ENCODE measurements at regions not wholly inside any gene's neighbourhood (a gene's known extent, or its start where the extent isn't known, plus 50 kb on each side); places are given as distances from the start of the nearest gene placed in this dataset.

DNA sequence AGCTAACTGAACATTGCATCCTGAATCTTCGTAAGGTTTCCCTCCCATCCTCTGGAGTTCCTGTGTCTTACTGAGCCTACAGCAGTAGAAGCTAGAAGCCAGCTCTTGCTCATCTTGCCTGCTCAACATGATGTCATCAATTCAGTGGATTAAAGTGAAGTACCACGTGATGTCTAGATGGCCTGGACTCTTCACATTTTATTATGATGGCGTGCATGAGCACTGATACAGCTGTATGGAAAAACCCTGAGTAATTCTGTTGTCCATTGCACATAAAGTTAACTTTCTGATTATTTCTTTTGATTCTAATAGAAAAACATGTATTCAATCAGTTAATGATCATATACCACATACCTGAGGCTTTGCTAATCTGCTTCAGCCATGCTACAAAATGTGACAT, 2387.7 kb upstream of the TENM3 start:
- no peak for DNase-seq (ENCODE audit: extremely low read depth in 1 of 2, low read depth in 1 of 2)

DNA sequence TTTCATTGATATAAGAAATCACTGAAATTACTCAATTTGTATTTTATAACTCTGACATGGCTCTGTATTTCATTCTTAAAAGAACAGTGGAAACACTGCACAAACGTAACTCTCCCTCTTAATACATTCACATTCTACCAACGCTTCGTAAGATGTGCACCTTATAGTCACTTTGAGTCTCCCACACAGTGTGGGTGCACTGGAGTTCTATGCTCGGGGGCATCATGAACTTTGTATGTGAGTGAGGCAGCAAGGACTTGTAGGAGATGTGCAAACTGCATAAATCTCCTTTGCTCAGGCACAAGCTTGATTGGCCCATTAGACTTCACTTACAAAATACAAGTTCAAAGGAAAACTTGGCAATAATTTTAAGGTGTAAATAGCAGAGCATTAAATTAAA, 2385.0 kb upstream of the TENM3 start:
- no peak for DNase-seq (ENCODE audit: extremely low read depth in 1 of 2, low read depth in 1 of 2)

DNA sequence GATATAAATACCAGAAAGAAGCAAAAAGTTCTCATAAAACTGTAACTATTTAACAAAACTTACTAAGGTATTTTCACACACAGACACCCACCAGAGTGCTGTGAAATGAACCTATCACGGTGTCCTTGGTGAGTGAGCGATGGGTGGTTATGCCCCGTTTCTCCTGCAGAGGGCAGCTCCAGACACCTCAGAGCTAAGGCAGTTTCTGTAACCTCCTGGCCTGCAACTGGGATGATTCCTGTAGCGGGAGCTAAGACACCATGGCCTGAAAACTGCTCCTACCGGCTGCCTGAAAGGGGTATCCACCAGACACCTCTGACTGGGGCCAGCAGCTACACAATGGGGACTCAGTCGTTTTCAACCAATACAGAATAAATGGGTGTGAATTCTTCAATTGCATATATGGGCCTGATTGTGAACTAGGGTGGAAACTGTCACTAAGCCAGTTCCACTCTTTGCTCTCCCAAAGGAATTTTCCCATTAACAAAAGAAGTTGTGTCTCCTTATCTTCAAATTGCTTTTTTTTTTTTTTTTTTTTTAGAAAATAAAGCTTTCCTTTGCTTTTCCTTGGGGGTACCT, 2375.8 kb upstream of the TENM3 start:
- DNase-seq (ENCODE audit: extremely low read depth in 1 of 2, low read depth in 1 of 2), result no peak

DNA sequence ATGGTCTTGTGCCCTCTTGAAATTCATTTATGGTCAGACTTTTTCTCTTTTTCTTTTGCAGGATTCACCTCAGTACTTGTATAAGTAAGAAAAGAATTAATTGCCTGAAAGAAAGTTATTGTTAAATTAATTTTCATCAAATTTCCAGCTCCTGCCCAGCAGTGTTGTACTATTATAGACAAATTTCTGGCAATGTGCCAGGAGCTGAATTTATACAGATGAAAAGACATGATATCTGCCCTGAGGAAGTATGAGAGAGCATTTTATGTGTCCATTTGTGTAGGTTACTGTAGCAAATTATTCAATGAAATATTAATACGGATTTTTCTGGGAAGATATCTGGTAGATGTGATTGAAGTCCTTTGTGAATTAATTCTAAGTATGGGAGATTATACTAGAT, 2371.5 kb upstream of the TENM3 start:
- DNase-seq (ENCODE audit: extremely low read depth in 1 of 2, low read depth in 1 of 2), result no peak

DNA sequence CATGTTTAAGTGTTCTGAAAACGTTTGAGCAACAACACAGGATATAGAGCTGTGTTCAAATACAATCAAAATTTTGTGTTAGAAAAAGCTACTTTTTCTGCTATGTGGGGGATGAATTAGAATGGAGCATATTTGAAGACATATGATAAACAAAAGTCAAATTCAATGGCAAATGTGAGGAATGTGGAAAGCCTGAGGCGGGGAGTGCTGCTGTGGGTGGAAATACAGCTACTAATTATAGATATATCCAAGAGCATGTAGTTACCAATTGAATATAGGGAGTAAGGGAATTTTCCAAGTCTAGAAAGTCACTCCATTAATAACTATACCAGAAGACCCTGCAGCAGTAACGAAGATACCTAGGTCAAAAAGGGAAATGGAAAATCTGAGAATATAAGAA, 2370.4 kb upstream of the TENM3 start:
- no peak for DNase-seq (ENCODE audit: extremely low read depth in 1 of 2, low read depth in 1 of 2)

DNA sequence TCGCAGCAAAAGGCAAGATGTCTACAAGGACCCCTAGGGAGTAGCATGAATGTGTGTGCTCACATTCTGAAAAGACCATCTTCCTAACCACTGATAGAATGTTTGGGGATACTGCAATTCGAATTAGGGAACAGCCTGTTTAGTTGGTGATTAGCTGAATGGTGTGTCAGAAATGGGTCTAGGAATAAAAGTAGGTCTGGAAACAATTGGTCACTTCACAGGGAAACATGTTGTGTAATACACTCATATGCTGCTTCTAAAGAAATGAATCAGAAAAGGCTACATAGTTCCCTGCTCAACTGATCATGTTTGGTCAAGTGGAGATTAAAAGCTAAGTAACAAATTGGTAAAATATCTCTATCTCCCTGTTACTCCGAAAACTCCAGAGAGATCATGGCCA, 2362.4 kb upstream of the TENM3 start:
- no peak for DNase-seq (ENCODE audit: extremely low read depth in 1 of 2, low read depth in 1 of 2)

DNA sequence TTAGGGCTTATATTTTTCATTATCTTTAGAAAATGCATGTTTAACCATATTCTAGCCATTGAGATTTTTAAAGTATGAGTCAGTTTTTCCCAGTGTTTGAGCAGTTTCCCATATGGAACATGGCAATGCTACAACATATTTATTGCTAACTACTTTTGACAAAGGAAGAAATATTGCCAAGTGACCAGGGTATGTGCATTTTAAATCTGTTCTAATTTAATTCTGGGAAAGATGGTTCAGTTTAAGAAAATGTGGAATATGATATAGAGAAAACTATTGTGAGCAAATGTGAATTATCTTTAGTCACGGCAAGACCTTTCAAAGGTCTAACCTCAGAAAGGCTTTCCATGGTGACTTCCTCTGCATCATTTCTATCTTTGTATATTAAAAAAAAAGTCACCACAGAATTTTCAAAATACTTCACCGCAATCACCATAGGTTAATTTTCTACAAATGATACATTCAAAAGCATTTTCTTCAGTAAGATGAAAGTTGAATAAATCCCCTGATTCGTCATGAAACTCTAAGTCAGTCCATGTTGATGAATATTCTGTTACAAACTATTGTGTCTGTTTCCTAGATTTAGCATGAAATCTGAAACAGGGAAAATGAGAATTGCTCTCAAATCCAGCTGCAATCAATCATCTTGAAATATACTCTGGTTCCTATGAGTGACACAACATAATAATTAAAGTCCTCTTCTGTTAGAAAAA, 2349.0 kb upstream of the TENM3 start:
- no peak for DNase-seq (ENCODE audit: extremely low read depth in 1 of 2, low read depth in 1 of 2)

DNA sequence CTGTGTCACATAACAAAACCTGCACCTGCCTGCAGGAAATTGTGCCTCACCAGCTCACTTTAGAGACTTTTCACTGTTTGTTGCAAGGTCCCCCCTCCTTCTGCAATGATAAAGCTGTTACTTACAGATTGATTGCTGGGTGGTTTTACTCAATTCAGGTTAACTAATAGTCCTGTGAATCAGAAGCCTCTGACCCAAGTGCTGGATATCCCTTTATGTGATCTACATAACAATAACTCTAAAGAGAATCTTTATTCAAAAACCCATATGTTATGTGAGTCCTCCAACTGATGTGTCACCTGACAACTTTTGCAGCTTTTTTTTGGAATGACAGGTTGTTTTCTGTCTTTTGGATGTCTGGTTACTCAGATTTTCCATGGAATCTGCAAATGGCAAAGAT, 2323.6 kb upstream of the TENM3 start:
- DNase-seq (ENCODE audit: extremely low read depth in 1 of 2, low read depth in 1 of 2), result no peak

DNA sequence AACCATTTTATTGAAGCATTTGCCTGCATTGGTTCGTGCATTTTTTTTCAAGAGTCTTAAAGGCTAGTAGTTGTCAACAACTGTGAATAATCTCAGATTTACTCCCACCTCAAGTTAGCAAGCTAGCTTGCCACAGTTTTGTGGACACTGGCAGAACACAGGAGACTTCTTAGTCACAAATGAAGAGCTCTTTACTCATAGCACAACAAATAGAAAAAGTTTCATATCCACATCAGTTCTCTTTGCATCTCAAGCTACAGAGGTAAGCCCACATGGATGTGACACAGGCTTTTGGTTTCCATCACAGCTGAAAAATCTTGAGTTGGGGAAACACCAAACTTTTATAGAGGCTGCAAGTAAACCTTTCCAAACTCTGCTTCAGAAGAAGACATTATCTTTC, 2315.7 kb upstream of the TENM3 start:
- DNase-seq (ENCODE audit: extremely low read depth in 1 of 2, low read depth in 1 of 2), result no peak

DNA sequence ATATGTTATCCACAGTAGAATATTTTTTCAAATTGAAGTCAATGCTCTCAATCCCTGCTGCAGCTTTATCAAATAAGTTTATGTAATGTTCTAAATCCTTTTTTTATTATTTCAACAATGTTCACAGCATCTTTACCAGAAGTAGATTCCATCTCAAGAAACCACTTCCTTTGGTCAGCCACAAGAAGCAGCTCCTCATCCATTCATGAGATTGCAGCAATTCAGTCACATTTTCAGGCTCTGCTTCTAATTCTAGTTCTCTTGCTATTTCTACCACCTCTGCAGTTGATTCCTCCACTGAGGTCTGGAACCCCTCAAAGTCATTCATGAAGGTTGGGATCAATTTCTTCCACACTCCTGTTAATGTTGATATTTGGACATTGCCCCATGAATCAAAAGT, 2301.3 kb upstream of the TENM3 start:
- DNase-seq (ENCODE audit: extremely low read depth in 1 of 2, low read depth in 1 of 2), result no peak

DNA sequence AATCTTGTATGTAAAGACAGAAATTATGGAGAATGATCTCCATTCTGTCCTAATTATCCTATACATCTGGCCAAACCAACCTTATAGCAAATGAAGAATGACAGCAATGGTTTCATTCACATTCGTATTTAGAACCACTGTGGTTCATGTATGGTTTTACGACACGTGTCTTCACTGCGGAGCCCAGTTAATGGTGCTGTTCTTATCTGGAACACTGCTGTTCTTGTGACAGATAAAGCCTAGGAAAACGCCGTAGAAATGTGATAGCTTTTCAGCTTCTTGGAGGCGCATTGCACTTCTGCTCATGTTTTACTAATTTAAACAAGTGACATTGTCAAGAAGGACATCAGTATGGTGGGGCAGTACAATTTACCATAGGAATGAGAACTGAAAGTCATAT, 2266.4 kb upstream of the TENM3 start:
- no peak for DNase-seq (ENCODE audit: extremely low read depth in 1 of 2, low read depth in 1 of 2)

DNA sequence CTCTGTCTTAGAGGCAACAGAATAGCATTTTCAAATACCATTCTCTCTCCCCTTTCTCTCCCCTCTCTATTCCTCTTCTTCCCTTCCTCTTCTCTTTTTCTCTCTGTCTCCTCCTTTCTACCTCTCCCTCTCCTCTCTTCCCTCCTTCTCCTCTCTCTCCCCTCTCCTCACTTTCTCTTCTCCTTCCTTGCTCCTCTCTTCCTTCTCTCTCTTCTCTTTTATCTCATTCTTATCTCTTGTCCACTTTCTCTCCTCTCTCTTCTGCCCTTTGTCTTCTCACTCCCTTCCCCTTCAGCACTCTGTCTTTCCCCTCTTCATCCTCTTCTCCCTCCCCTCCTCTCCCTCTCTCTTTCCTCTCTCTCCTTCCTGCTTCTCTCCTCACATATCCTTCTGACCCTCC, 2265.8 kb upstream of the TENM3 start:
- DNase-seq (ENCODE audit: extremely low read depth in 1 of 2, low read depth in 1 of 2), result no peak

DNA sequence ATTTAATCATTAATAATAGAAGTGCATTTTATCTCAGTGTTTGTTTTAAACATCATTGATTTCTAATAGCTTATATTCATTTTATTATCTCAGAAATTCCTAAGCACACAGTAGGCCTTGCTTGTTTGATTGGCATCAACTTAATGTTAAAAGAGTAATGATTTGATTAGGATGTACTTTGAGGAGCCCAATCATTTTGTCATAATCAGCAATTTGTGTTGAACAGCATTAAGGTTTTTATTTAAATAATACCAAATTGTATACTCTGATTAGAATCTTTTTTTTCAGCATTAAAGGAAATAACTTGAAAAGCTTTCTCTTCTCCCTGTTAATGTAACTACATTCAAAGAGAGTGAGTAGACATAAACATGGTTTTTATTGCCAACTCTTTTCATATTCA, 2262.0 kb upstream of the TENM3 start:
- DNase-seq (ENCODE audit: extremely low read depth in 1 of 2, low read depth in 1 of 2), result no peak

DNA sequence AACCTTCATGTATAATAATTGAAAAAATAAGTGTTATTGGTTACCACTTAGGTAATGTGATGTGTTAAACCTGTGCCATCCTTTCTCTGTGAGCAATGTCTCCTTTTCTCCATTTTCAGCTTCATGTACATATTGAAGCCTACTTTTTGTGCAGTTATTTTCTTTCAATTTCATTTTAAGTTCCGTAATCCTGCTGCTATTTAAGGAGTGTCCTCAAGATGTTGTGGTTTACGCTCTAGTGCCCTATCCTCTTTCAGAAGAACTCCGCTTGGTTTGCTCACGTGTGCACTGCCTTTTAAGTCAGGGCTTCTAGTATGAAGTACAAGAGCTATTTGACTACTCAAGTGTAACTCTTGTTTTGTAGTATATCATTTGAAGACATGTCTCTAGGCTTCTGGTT, 2253.2 kb upstream of the TENM3 start:
- no peak for DNase-seq (ENCODE audit: extremely low read depth in 1 of 2, low read depth in 1 of 2)

DNA sequence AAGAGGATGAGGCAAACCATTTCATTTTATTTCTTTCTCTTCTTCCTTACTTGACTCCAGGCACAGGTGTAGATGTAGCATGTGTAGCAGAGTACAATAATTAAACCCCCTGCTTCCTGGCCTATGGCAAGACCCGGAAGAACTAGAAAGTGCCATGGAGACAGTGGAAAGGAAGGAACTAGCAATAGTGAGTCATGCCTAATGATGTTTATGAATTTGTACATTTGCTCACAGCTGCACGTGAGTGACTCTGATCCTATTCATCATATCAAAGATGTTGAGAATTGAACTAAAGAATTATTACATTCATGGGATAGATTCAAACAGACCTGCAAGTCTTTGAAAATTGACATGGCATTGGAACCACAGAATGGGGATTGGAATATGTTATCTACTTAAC, 2233.9 kb upstream of the TENM3 start:
- DNase-seq (ENCODE audit: extremely low read depth in 1 of 2, low read depth in 1 of 2), result no peak

DNA sequence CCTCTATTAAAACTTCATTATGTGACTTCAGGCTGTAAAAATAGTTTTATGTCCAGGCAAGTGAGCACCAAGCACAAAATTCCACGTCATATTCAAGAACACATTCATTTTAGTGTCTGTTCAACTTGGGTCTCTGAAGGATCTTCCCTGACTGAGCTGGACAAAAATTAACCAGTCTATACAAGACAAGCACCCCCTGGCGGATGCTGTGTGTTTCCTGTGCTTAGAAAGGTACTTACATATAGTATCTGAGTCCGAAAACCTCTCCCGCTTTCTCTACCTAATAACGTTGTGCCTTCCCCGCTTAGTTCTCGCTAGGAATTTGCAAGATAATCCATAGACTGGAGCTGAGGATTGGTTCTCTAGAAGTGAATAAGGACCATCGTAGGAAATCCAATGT, 2214.5 kb upstream of the TENM3 start:
- DNase-seq (ENCODE audit: extremely low read depth in 1 of 2, low read depth in 1 of 2), result no peak

DNA sequence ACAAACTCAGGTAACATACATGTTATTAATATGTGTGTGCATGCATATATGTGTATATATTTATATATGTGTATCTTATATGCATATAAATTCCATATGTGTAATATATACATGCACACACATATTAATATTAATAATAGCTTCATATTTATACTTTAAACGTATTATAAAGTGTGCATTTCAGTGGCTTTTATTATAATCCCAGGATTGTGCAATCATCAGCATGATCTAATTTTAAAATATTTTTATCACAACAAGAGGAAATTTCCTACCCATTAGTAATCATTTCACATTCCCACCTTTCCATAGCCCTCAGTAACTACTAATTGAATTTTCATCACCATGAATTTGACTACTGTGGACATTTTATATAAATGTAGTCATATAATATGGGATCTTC, 2211.9 kb upstream of the TENM3 start:
- DNase-seq (ENCODE audit: extremely low read depth in 1 of 2, low read depth in 1 of 2), result no peak

DNA sequence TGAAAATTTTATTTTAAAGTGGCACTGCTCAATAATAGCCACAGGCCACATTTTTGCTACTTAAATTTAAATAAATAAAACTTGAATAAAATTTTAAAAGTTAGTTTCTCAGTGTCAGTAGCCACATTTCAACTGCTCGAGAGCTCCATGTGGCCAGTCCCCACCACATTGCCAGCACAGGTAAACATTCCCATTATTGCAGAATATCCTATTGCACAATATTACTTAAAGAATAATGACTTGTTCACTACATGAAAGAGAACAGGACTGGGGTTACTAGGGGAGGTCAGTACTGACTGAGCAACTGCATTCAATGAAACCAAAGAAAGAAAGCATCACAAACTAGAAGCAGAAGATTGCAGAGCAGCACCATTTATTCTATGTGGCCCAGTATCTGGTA, 2201.6 kb upstream of the TENM3 start:
- DNase-seq (ENCODE audit: extremely low read depth in 1 of 2, low read depth in 1 of 2), result no peak

DNA sequence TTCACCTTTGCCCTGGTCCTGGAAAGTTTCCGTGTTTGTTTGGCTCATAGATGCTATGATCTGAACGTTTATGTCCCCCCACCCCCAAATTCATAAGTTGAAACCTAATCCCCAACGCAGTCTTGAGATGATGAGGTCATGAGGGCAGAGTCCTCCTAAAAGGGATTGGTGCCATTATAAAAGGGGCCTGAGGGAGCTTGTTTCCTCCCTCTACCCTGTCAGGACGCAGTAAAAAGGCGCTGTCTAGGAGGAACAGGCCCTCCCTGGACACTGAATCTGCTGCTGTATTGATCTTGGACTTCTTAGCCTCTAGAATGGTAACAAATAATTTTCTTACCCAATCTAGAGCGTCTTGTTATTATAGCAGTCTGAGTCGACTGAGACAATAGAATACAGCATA, 2190.6 kb upstream of the TENM3 start:
- no peak for DNase-seq (ENCODE audit: extremely low read depth in 1 of 2, low read depth in 1 of 2)

DNA sequence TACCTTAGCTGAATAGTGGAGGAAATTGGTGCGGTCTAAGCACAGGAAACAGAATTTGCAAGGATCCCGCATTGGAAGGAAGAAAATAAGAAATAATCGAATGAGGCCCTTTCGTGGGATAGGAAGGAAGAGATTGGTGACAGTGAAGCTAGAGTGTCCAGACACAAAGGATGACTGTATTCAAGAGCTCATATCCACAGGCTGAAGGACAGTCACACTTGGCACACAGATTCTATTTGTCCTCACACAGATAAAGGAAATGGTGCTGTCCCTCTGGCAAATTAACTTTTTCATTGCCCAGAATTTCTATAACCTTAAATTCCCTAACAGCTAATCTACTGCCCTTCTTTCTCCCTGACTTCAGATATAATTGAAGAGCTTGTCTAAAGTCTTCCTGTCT, 2188.9 kb upstream of the TENM3 start:
- DNase-seq (ENCODE audit: extremely low read depth in 1 of 2, low read depth in 1 of 2), result no peak

DNA sequence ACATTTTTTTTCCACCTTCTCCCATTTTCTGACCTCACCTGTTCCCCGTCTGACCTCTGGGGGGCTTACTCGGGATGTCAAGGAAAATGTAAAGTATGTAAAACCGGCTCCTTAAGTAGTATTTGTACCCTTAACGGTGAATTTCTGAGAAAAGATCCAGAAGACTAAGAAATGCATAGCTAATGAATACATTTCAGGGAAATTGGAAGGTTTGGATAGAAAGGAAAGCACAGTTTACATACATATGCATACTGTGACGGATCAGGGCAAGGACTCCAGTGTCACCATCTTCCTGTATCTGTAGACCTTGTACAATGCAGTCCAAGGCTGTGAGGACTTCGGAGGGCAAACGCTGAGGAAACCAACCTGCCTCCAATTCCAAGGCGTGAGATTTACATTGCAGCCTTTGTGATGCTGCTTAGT, 2185.9 kb upstream of the TENM3 start:
- no peak for DNase-seq (ENCODE audit: extremely low read depth in 1 of 2, low read depth in 1 of 2)

DNA sequence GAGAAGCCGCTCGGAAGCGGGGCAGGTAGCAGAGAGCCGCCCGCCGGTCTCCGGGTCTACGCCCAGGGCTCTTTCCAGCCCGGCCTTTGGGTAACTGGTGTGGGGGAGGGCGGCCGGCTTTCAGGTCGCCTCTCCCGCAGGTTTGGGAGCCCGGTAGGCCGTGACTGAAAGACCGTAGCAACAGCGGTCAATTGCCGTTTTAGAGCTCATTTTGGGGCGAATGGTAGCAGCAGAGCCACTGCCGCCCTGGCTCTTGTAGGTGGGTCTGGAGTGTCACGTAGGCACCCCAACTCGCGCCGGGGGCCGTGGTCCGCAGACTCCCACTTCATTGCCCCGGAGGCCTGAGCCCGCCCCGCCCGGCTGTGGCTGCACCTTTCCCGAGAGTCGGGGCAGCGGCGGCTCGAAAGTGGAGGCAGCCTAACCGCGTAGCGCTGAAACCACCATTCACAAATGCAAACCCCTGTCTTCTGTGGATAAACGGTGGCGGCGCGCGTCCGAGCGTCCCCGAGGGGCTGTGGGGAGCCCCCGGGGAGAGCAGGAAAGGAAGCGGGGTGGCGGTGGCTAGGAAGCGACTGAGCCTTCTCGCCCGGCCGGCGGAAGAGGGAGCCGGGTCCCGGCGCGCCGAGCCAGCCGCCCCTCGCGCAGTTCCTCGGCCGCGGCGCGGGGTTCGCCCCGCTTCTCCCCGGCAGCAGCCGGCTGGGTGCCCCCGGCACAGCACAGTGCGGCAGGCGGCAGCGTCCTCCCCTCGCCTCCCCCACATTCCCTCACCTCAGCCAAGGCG, 2185.1 kb upstream of the TENM3 start:
- DNase-seq (ENCODE audit: extremely low read depth in 1 of 2, low read depth in 1 of 2), result no peak
